VCaP (cell line): ENCODE measurements at regions not wholly inside any gene's neighbourhood (a gene's known extent, or its start where the extent isn't known, plus 50 kb on each side); places are given as distances from the start of the nearest gene placed in this dataset.

ENCODE experiments used
- H3K27ac ChIP-seq: fragments of 450-650 bp; 2 replicates; pipeline ENCODE4 v1.5.1; 2017
- TF ChIP-seq, protein P1 (sequence below): fragments of 450-650 bp; conservative IDR thresholded peaks from 2 replicates; pipeline ENCODE4 v1.5.1; 2017; ENCODE audit warnings: mild to moderate bottlenecking, moderate library complexity

DNA sequence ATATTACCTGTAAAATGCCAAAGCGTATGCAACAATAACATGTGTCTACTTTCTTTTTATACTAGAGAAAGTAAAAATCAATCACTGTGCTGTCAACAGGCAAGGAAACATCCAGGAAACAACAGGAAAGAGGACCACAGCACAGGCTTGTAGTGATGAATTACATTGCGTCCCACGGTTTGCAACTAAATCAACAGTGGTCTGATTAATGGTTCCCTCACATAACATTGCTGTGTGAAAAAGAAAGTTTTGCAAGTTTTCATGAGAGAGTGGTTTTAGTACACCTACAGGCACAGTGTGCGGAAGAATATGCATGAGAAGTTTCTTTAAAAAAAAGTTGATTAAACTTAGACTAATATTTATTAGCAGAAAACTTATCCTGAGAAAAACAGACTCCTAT lies 329.5 kb upstream of the HSF2 start:
- TF ChIP-seq, protein P1, sequence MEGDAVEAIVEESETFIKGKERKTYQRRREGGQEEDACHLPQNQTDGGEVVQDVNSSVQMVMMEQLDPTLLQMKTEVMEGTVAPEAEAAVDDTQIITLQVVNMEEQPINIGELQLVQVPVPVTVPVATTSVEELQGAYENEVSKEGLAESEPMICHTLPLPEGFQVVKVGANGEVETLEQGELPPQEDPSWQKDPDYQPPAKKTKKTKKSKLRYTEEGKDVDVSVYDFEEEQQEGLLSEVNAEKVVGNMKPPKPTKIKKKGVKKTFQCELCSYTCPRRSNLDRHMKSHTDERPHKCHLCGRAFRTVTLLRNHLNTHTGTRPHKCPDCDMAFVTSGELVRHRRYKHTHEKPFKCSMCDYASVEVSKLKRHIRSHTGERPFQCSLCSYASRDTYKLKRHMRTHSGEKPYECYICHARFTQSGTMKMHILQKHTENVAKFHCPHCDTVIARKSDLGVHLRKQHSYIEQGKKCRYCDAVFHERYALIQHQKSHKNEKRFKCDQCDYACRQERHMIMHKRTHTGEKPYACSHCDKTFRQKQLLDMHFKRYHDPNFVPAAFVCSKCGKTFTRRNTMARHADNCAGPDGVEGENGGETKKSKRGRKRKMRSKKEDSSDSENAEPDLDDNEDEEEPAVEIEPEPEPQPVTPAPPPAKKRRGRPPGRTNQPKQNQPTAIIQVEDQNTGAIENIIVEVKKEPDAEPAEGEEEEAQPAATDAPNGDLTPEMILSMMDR: no peak
- no peak overlapping the region for H3K27ac ChIP-seq

- H3K27ac ChIP-seq: no peak overlapping the region
- TF ChIP-seq, protein P1: no peak
Observed at GRCh38 chr6:122072014-122072647, 327.3 kb upstream of the HSF2 start.

DNA sequence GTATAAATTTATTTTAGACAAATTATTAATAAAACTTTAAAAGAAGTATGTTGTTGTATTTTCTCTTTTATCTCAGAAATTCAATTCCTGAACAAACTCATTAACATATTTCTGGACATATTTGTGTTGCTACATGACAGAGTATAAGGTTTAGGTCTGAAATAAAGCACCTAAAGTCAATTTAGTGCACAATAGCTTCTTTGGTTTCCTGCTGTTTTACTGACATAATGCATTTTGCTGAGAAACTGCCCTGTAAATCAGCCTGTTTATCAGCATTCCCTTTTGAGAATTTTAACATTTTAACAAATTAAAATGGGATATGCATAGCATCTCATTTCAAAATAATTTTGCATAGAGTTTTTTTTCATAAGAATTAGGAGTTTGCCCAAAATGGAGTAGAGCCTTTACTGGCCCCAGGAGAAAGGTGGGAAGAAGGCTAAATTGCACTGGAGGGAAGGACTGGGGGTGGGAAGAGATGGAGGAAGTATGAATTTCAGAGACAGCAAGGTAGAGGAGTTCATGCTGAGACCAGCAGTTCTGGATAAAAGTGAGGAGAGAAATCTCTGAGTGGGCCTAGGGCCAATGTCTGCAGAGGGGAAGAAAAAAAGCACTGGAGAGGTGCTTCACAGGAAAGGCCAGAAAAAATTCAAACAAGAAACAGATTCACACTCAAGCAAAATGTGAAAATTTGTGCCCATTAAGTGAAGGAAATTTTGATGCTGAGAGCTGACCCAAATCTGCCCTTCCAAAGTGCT lies 324.2 kb upstream of the HSF2 start:
- TF ChIP-seq, protein P1: no peak
- no peak overlapping the region for H3K27ac ChIP-seq

DNA sequence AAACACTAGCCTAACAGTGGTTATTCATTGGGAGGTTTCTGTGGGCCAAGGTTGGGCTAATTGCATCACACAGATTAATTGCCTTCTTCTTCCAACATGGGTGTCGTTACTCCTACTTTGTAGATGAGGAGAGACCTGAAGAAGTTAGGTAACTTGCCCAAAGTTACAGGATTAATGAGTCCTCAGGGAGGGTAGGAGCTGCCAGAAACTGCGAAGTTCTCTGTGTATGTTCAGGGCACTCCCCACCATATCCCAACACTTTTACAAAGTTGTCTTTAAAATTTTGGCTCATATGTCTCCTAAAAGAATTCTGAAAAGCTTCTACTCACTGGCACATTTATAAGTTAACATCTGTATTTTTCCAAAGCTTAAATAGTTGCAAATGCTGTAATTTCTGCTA lies 323.5 kb upstream of the HSF2 start:
- TF ChIP-seq, protein P1: no peak

DNA sequence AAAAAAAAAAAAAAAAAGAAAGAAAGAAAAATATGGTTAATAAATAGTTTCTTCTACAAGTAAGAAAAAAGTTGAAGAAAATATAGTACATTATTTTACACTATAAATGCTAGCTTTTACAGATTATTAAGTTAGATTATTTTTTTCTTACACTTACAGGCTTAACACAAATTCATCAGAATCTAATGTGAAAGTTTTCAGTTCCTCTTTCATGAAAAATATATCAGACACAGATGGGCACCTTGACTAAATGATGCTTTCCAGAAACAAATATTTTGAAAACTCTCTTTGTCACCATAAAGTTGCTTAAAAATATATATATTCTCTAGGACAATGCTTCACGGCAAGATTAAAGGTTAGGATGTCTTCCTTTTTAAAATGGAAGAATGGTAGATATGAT lies 321.8 kb upstream of the HSF2 start:
- no peak overlapping the region for H3K27ac ChIP-seq
- TF ChIP-seq, protein P1: no peak

More for the DNA sequence above, 323.5 kb upstream of the HSF2 start:
- H3K27ac ChIP-seq: no peak overlapping the region

- no peak overlapping the region for H3K27ac ChIP-seq
- TF ChIP-seq, protein P1: no peak
Observed at GRCh38 chr6:122078481-122078880, 321.0 kb upstream of the HSF2 start.

DNA sequence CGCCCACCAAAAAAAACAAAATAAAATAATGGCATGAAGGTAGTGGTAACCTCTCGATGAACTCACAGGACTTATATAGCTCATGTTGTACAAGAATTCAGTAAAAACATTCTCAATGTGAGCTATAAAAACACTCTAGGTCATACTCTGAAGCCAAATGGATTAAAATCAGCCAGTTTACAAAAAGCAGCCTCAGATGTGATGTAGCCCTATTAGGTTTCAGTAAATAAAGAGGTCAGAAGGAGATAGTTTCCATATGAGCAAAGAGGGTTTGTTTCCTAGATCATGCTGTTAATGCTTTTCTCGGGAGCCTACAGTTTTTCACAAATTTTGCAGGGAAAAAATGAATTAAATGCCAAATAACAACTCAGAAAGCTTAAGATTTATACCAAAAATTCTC lies 319.5 kb upstream of the HSF2 start:
- TF ChIP-seq, protein P1: no peak
- no peak overlapping the region for H3K27ac ChIP-seq
